LNCAP (cell line): ENCODE measurements at regions not wholly inside any gene's neighbourhood (a gene's known extent, or its start where the extent isn't known, plus 50 kb on each side); places are given as distances from the start of the nearest gene placed in this dataset.

Source experiments
- CTCF ChIP-seq: fragments of 450-650 bp; IDR thresholded peaks from 2 replicates; pipeline ENCODE4 v1.5.1; 2017; ENCODE audit warnings: mild to moderate bottlenecking

GRCh38 chr2:5052905-5053304, 639.3 kb upstream of the SOX11 start:
- no peak for TF ChIP-seq CTCF

DNA sequence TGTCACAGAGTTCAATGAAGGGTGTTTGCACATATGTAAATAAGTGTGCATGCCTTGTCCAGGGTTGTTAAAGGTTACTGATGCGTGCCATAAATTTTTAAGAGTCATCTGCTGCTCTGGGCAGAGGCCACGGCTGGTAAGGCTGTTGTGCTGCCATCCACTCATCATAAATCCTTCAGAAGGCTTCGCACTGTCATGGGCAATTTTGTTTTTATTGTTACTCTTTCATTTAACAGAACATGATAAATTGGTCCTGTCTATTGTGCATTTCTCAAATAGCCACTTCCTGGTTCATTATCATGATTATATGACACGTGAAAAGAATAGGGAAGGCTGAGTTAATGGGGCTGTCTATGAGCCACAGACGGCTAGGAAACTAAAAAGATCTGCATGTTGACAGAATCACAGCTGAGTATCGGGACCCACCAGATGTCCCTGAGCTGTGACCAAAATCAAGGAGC, 634.3 kb upstream of the SOX11 start:
- TF ChIP-seq CTCF: no peak

DNA sequence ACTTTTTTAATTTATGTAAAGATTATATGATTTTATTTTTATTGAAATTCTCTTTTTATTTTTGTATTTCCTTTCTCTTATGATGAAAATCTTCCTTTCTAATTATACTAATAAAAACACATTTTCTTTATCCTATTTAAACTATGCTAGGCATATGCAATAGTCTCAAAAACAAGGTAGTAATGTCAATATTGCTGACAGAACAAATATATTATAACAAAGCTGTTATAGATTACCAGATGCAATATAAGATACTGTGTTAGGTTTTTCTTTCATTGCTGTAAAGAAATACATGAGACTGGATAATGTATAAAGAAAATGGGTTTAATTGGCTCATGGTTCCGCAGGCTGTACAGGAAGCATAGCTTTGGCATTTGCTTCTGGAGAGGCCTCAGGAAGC, 631.2 kb upstream of the SOX11 start:
- no peak for TF ChIP-seq CTCF

- no peak for TF ChIP-seq CTCF
Observed at GRCh38 chr2:5064687-5065086, 627.5 kb upstream of the SOX11 start.

- no peak for TF ChIP-seq CTCF
Observed at GRCh38 chr2:5067816-5068215, 624.4 kb upstream of the SOX11 start.

DNA sequence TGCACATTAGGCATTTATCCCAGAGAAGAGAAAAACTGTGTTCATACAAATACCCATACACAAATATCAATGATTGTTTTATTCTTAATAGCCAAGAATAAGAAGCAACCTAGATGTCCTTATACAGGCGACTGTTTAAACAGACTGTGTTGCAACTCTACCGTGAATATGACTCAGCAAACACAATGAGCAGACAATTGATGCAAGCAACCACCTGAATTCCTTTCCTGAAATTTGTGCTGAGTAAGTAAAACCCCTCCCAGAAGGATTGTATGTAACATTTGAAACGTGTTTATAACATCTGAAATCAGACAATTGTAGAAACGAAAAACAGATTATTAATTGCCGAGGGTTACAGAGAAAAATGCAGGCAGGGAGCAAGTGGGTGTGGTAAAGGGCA, 621.9 kb upstream of the SOX11 start:
- no peak for TF ChIP-seq CTCF

GRCh38 chr2:5074733-5075132, 617.5 kb upstream of the SOX11 start:
- no peak for TF ChIP-seq CTCF

GRCh38 chr2:5076599-5076998, 615.6 kb upstream of the SOX11 start:
- no peak for TF ChIP-seq CTCF
